GM18508 (cell line): ENCODE measurements at regions not wholly inside any gene's neighbourhood (a gene's known extent, or its start where the extent isn't known, plus 50 kb on each side); places are given as distances from the start of the nearest gene placed in this dataset.

Experiments
- ATAC-seq: cut with Tn5 transposase; IDR thresholded peaks from one replicate; pipeline ENCODE4 v1.9.1; 2021; ENCODE audit warnings: moderate number of reproducible peaks; ENCODE audit not compliant: insufficient read depth, unreplicated experiment

- ATAC-seq = no peak
These were observed 146.3 kb downstream of the ERCC6L2 start for GRCh38 chr9:96021551-96022444.

- ATAC-seq = no peak
These were observed 145.5 kb downstream of the ERCC6L2 start for GRCh38 chr9:96020792-96021550.

- no peak for ATAC-seq
These were observed 144.9 kb downstream of the ERCC6L2 start for GRCh38 chr9:96020300-96020791.
